Heart right ventricle (tissue), 16 donors: ENCODE measurements at regions not wholly inside any gene's neighbourhood (a gene's known extent, or its start where the extent isn't known, plus 50 kb on each side); places are given as distances from the start of the nearest gene placed in this dataset.

Experiments used
- ATAC-seq, 8 donors: fragments of 200-7000 bp; cut with Tn5 transposase; one replicate each; pipeline ENCODE4 v1.9.1; 2020; ENCODE audit warnings: mild to moderate bottlenecking in 8 of 8, moderate library complexity in 8 of 8, moderate number of reproducible peaks in 1 of 8
- DNase-seq, 2 donors: peaks; one replicate each; pipeline ENCODE4 v3.0.0-alpha.2; 2020
- H3K27ac ChIP-seq, 10 donors: fragments of 200-600 bp; sonication (generic) in 2 of 10; one replicate each; pipeline versions ENCODE4 v1.5.0 to v1.8.0; 2020 to 2022; ENCODE audit warnings: mild to moderate bottlenecking in 3 of 10
- H3K27me3 ChIP-seq, 7 donors: fragments of 200-600 bp; one replicate each; pipeline ENCODE4 v1.8.0; 2021 to 2022; ENCODE audit warnings: mild to moderate bottlenecking in 2 of 7
- H3K36me3 ChIP-seq, 9 donors: fragments of 200-600 bp; sonication (generic) in 1 of 9; one replicate each; pipeline versions ENCODE4 v1.5.0 to v1.8.0; 2020 to 2022; ENCODE audit warnings: mild to moderate bottlenecking in 2 of 9
- H3K4me1 ChIP-seq, 9 donors: fragments of 200-600 bp; sonication (generic) in 1 of 9; one replicate each; pipeline versions ENCODE4 v1.5.0 to v1.8.0; 2020 to 2022; ENCODE audit warnings: mild to moderate bottlenecking in 4 of 9
- H3K4me3 ChIP-seq, 10 donors: fragments of 200-600 bp; sonication (generic) in 2 of 10; one replicate each; pipeline versions ENCODE4 v1.5.0 to v1.8.0; 2020 to 2022; ENCODE audit warnings: mild to moderate bottlenecking in 7 of 10, moderate library complexity in 2 of 10
- H3K9me3 ChIP-seq, 11 donors: fragments of 200-600 bp in 10 of 11; sonication (generic) in 2 of 11; one replicate each; pipeline versions ENCODE4 v1.5.0 to v1.8.0; 2013 to 2022; ENCODE audit warnings: mild to moderate bottlenecking in 2 of 11, control low read depth in 1 of 11, moderate library complexity in 1 of 11
- WGBS, 2 donors: extraction: QIAGEN DNeasy Blood & Tissue Kit; methylation state at CpG; one replicate each; pipeline ENCODE4 v1.1.7; 2013; ENCODE audit warnings: inconsistent platforms in 1 of 2; 5-methylcytosine and 5-hydroxymethylcytosine counted together
- intact Hi-C, 10 donors: fragments of 100-400 bp; cut with DNase I; formaldehyde crosslinking; loops; one replicate each; pipeline versions ENCODE4 v1.11.1 to v1.14.2; 2022
- TF ChIP-seq, protein P1 (sequence below), 9 donors: fragments of 200-600 bp; sonication (generic) in 2 of 9; IDR thresholded peaks; one replicate each; pipeline versions ENCODE4 v1.5.0 to v1.8.0; 2021 to 2022; ENCODE audit warnings: antibody characterized with exemption in 9 of 9, mild to moderate bottlenecking in 5 of 9, moderate library complexity in 1 of 9
- donor health status: Arrhythmogenic right ventricular cardiomyopathy.
- donor health status: ischemic (EF 13 %, LVEDD 7.1; RV severe dilation, severe dysfunction).
- donor health status: healthy with polysubstance abuse.
- donor health status: DM: no; HTN: yes; CAD: no.
- donor health status: DM: no; HTN: no; CAD: no.
- donor health status: ischemic (EF 25% LVEDD 6.9; RV normal size, moderate dysfunction).
- donor health status: ischemic (EF 25% LVEDD 5.7; RV mildly dilated, moderate dysfunction).
- donor health status: healthy.
- donor health status: DM: yes; HTN: yes; CAD: no.
- donor health status: Ischemic cardiomyopathy.
- donor health status: ischemic (EF 35%, LVEDD 5.7; RV mildly dilated, moderate dysfunction).
- donor health status: nonischemic (EF 11% LVEDD 7.7; RV severe dilation, severe dysfunction).
- donor health status: DM: yes; HTN: yes; CAD: no.
- donor health status: PGD.
- donor health status: ischemic (EF 29% LVEDD 5.4; RV normal size, mild dysfunction).
- donor health status: nonischemic (EF 23%, LVEDD 6.1; RV moderate dilation, normal function).

- WGBS, 2 donors, result 36 to 40% methylated on average over 1 of the region's 1 CpG
- TF ChIP-seq, protein P1, sequence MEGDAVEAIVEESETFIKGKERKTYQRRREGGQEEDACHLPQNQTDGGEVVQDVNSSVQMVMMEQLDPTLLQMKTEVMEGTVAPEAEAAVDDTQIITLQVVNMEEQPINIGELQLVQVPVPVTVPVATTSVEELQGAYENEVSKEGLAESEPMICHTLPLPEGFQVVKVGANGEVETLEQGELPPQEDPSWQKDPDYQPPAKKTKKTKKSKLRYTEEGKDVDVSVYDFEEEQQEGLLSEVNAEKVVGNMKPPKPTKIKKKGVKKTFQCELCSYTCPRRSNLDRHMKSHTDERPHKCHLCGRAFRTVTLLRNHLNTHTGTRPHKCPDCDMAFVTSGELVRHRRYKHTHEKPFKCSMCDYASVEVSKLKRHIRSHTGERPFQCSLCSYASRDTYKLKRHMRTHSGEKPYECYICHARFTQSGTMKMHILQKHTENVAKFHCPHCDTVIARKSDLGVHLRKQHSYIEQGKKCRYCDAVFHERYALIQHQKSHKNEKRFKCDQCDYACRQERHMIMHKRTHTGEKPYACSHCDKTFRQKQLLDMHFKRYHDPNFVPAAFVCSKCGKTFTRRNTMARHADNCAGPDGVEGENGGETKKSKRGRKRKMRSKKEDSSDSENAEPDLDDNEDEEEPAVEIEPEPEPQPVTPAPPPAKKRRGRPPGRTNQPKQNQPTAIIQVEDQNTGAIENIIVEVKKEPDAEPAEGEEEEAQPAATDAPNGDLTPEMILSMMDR (IDR thresholded peaks at IDR 0.05), result no peak
These were observed 176.7 kb upstream of the CTTNBP2NL start for GRCh38 chr1:112219267-112219666.

GRCh38 chr1:112230232-112230631 lies 165.8 kb upstream of the CTTNBP2NL start:
- WGBS, 2 donors, result 84 to 87% methylated on average over 9 of the region's 9 CpGs
- no peaks in the 10 kb centered on the region for H3K27me3 ChIP-seq
- H3K4me1 ChIP-seq, result no peaks in the 10 kb centered on the region
- no peak overlapping the region for H3K27ac ChIP-seq
- no peak overlapping the region for H3K4me3 ChIP-seq
- H3K9me3 ChIP-seq, result peaks cover 0 to 24% (median 7%) of the 10 kb centered on the region in 11 donors
- intact Hi-C loops, result no loop called here
- peaks cover 0 to 6% (median 0%) of the 10 kb centered on the region in 9 donors for H3K36me3 ChIP-seq
- TF ChIP-seq, protein P1 (IDR thresholded peaks at IDR 0.05), result no peak
- DNase-seq, result no peak
- ATAC-seq, result no peak

More at GRCh38 chr1:112219267-112219666, 176.7 kb upstream of the CTTNBP2NL start:
- H3K4me3 ChIP-seq, result no peak overlapping the region
- H3K9me3 ChIP-seq, result peaks cover 0 to 10% (median 0%) of the 10 kb centered on the region in 11 donors
- no peaks in the 10 kb centered on the region for H3K4me1 ChIP-seq
- DNase-seq (no peak), ATAC-seq (no peak)
- H3K27me3 ChIP-seq, result no peaks in the 10 kb centered on the region
- intact Hi-C loops, result no loop called here
- no peaks in the 10 kb centered on the region for H3K36me3 ChIP-seq
- H3K27ac ChIP-seq, result no peak overlapping the region

- Histone ChIP-seq H3K4me3 (no peak overlapping the region), H3K27ac (no peak overlapping the region), H3K27me3 (no peaks in the 10 kb centered on the region), H3K9me3 (peaks cover 0 to 24% (median 7%) of the 10 kb centered on the region in 11 donors), H3K4me1 (no peaks in the 10 kb centered on the region), H3K36me3 (peaks cover 0 to 6% (median 0%) of the 10 kb centered on the region in 9 donors)
- DNase-seq (no peak), ATAC-seq (no peak)
- TF ChIP-seq, protein P1 (IDR thresholded peaks at IDR 0.05), result no peak
- intact Hi-C loops, result no loop called here
- 58 to 69% methylated on average over 3 of the region's 3 CpGs for WGBS, 2 donors
These were observed 164.7 kb upstream of the CTTNBP2NL start for GRCh38 chr1:112231331-112231730.

GRCh38 chr1:112232848-112233247 lies 163.2 kb upstream of the CTTNBP2NL start:
- no peaks in the 10 kb centered on the region for H3K4me1 ChIP-seq
- H3K27ac ChIP-seq, result no peak overlapping the region
- ATAC-seq, result no peak
- DNase-seq, result no peak
- peaks cover 0 to 20% (median 7%) of the 10 kb centered on the region in 11 donors for H3K9me3 ChIP-seq
- whole genome bisulfite sequencing, 2 donors, result 69 to 70% methylated on average over 3 of the region's 3 CpGs
- peaks cover 0 to 6% (median 0%) of the 10 kb centered on the region in 9 donors for H3K36me3 ChIP-seq
- no peaks in the 10 kb centered on the region for H3K27me3 ChIP-seq
- TF ChIP-seq, protein P1 (IDR thresholded peaks at IDR 0.05), result no peak
- H3K4me3 ChIP-seq, result no peak overlapping the region
- intact Hi-C loops, result no loop called here
